Naive thymus-derived CD4-positive, alpha-beta T cell (primary cell): ENCODE measurements at regions not wholly inside any gene's neighbourhood (a gene's known extent, or its start where the extent isn't known, plus 50 kb on each side); places are given as distances from the start of the nearest gene placed in this dataset.

Experiments
- ATAC-seq: fragments of 150-1000 bp; cut with Tn5 transposase; 2 replicates; pipeline ENCODE4 v1.10.0; 2021; ENCODE audit warnings: mild to moderate bottlenecking, moderate library complexity
- CTCF ChIA-PET: fragments of 350-600 bp; sonication (Branson Sonifier 250); formaldehyde crosslinking; loops from one replicate; lab custom pipeline; 2021; ENCODE audit warnings: antibody characterized with exemption; lab: Charles Lee
- POLR2A ChIA-PET: fragments of 350-600 bp; sonication (Branson Sonifier 250); formaldehyde crosslinking; loops from one replicate; lab custom pipeline; 2021; ENCODE audit warnings: antibody characterized with exemption, inconsistent platforms; lab: Charles Lee
- DNase-seq, 9 donors: peaks; one replicate each; pipeline versions ENCODE4 v3.0.0 to v3.0.0-alpha.2; 2020 to 2022; ENCODE audit warnings: mixed read lengths in 1 of 9
- H3K27ac ChIP-seq: one replicate; pipeline ENCODE4 v1.7.0; 2013; ENCODE audit warnings: mild to moderate bottlenecking, low read depth, low read length, moderate library complexity
- H3K27me3 ChIP-seq, 2 donors: one replicate each; pipeline ENCODE4 v1.7.0; 2013; ENCODE audit warnings: low read length in 2 of 2, mild to moderate bottlenecking in 2 of 2, moderate library complexity in 2 of 2; ENCODE audit not compliant: control insufficient read depth in 2 of 2, insufficient read depth in 2 of 2
- H3K36me3 ChIP-seq, 3 experiments: 1 replicate in 2 of 3; 2 replicates in 1 of 3; pipeline ENCODE4 v1.7.0; 2013; ENCODE audit warnings: low read length in 3 of 3, mild to moderate bottlenecking in 3 of 3, moderate library complexity in 1 of 3; ENCODE audit not compliant: insufficient read depth in 3 of 3, control insufficient read depth in 2 of 3
- H3K4me1 ChIP-seq, 2 donors: one replicate each; pipeline ENCODE4 v1.7.0; 2013; ENCODE audit warnings: low read length in 2 of 2, mild to moderate bottlenecking in 2 of 2, moderate library complexity in 1 of 2; ENCODE audit not compliant: control insufficient read depth in 2 of 2, insufficient read depth in 2 of 2
- H3K4me3 ChIP-seq: 2 replicates; pipeline ENCODE4 v1.7.0; 2013; ENCODE audit warnings: mild to moderate bottlenecking, low read length
- H3K9me3 ChIP-seq, 3 experiments: 1 replicate in 2 of 3; 2 replicates in 1 of 3; pipeline ENCODE4 v1.7.0; 2013; ENCODE audit warnings: low read length in 3 of 3; ENCODE audit not compliant: control insufficient read depth in 2 of 3
- H3K27ac Mint-ChIP-seq, 9 donors: one replicate each; pipeline ENCODE4 v1.8.0; 2020 to 2022; ENCODE audit warnings: mixed read lengths in 9 of 9, mild to moderate bottlenecking in 8 of 9, moderate library complexity in 5 of 9, inconsistent platforms in 2 of 9
- H3K27me3 Mint-ChIP-seq, 5 donors: one replicate each; pipeline ENCODE4 v1.8.0; 2021 to 2022; ENCODE audit warnings: mixed read lengths in 5 of 5, mild to moderate bottlenecking in 1 of 5
- H3K36me3 Mint-ChIP-seq, 5 donors: one replicate each; pipeline ENCODE4 v1.8.0; 2020 to 2022; ENCODE audit warnings: mixed read lengths in 5 of 5, mild to moderate bottlenecking in 3 of 5, inconsistent platforms in 1 of 5
- H3K4me1 Mint-ChIP-seq, 7 donors: one replicate each; pipeline ENCODE4 v1.8.0; 2020 to 2022; ENCODE audit warnings: mixed read lengths in 7 of 7, mild to moderate bottlenecking in 3 of 7, inconsistent platforms in 1 of 7
- H3K4me3 Mint-ChIP-seq, 10 donors: one replicate each; pipeline ENCODE4 v1.8.0; 2020 to 2022; ENCODE audit warnings: mild to moderate bottlenecking in 10 of 10, mixed read lengths in 10 of 10, moderate library complexity in 6 of 10, inconsistent platforms in 2 of 10
- H3K9me3 Mint-ChIP-seq, 11 donors: one replicate each; pipeline ENCODE4 v1.8.0; 2020 to 2022; ENCODE audit warnings: mixed read lengths in 11 of 11, mild to moderate bottlenecking in 4 of 11, inconsistent platforms in 1 of 11, moderate library complexity in 1 of 11
- intact Hi-C, 2 donors: fragments of 100-400 bp; cut with micrococcal nuclease; formaldehyde crosslinking; loops; one replicate each; pipeline ENCODE4 v1.15.1; 2023

DNA sequence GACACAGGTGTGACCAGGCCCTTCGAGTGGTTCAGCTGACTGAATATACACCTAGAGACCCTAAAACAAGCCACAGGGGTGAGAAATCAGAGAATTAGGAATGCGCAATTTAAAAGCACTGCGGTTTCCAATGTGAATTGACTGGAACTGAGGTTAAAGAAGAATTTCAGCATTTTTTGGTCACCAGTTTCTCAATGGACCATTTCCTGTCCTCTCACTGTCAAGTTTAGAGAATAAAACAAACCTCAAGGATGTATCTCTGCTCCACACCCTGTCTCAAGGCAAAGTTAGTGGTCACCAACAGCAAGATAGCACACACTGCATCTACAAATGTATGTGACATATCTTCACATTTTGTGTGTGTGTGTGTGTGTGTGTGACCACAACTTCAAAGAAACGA is 143.8 kb upstream of the MAP3K1 start:
- Histone ChIP-seq H3K36me3 (no peaks in the 10 kb centered on the region), H3K27me3 (no peaks in the 10 kb centered on the region), H3K4me1 (peaks cover 0 to 40% of the 10 kb centered on the region in 2 donors), H3K4me3 (no peak overlapping the region), H3K9me3 (no peaks in the 10 kb centered on the region), H3K27ac (no peak overlapping the region)
- ChIA-PET CTCF (no interaction called here), POLR2A (no interaction called here)
- intact Hi-C loops: loop anchor here (2.0 to 10.0 kb wide), 3 partner anchors 15 to 397 kb away; no protein-coding TSS in a partner anchor
- no peak overlapping the region for H3K27ac Mint-ChIP-seq
- peaks cover 0 to 5% (median 0%) of the 10 kb centered on the region in 5 donors for H3K27me3 Mint-ChIP-seq
- peaks cover 3 to 21% (median 10%) of the 10 kb centered on the region in 5 donors for H3K36me3 Mint-ChIP-seq
- no peak overlapping the region for H3K4me3 Mint-ChIP-seq
- peaks cover 0 to 17% (median 0%) of the 10 kb centered on the region in 11 donors for H3K9me3 Mint-ChIP-seq
- no peak for DNase-seq
- peak; percentile 36 for ATAC-seq
- peaks cover 33 to 53% (median 45%) of the 10 kb centered on the region in 7 donors for H3K4me1 Mint-ChIP-seq

DNA sequence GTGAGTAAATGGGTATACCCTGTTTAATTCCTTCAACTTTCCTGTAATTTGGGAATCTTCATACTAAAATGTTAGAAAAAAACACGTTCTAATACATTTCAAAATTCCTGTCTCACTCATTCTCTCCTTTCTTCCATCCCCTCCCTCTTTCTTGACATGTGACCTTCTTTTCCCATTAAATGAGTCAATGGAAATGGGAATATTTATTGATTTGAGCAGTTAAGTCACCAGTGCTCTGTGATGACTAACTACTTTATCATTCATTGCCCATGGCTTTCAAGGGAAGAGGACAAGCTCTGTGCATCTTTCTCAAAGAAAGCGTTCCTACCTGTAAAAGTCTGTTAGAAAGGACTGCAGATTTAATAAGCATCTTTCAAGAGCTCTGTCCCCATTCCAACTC is 144.4 kb upstream of the MAP3K1 start:
- Mint-ChIP-seq H3K4me1 (peaks cover 35 to 53% (median 45%) of the 10 kb centered on the region in 7 donors), H3K36me3 (peaks cover 3 to 18% (median 10%) of the 10 kb centered on the region in 5 donors), H3K4me3 (peak overlapping the region in 5 of 10 donors; percentile 1 to 79 (median 36)), H3K27me3 (peaks cover 0 to 10% (median 0%) of the 10 kb centered on the region in 5 donors), H3K27ac (peak overlapping the region in 7 of 9 donors; percentile 43 to 95 (median 85)), H3K9me3 (peaks cover 0 to 17% (median 0%) of the 10 kb centered on the region in 11 donors)
- DNase-seq: no peak
- Histone ChIP-seq H3K27me3 (no peaks in the 10 kb centered on the region), H3K36me3 (no peaks in the 10 kb centered on the region), H3K4me3 (no peak overlapping the region), H3K27ac (no peak overlapping the region), H3K9me3 (no peaks in the 10 kb centered on the region), H3K4me1 (peaks cover 0 to 40% of the 10 kb centered on the region in 2 donors)
- intact Hi-C loops: loop anchor here (1.0 to 10.0 kb wide), 5 partner anchors 16 to 396 kb away; no protein-coding TSS in a partner anchor
- ATAC-seq: no peak
- ChIA-PET POLR2A (interaction anchor here (0.6 to 2.9 kb wide), 10 partner anchors 11 to 256 kb away, joined by 3 to 22 read pairs (median 3); partner anchors contain the start of gene MAP3K1), CTCF (interaction anchor here (0.5 to 1.8 kb wide), 5 partner anchors 10 to 138 kb away, joined by 3 to 6 read pairs (median 4); no protein-coding TSS in a partner anchor)

DNA sequence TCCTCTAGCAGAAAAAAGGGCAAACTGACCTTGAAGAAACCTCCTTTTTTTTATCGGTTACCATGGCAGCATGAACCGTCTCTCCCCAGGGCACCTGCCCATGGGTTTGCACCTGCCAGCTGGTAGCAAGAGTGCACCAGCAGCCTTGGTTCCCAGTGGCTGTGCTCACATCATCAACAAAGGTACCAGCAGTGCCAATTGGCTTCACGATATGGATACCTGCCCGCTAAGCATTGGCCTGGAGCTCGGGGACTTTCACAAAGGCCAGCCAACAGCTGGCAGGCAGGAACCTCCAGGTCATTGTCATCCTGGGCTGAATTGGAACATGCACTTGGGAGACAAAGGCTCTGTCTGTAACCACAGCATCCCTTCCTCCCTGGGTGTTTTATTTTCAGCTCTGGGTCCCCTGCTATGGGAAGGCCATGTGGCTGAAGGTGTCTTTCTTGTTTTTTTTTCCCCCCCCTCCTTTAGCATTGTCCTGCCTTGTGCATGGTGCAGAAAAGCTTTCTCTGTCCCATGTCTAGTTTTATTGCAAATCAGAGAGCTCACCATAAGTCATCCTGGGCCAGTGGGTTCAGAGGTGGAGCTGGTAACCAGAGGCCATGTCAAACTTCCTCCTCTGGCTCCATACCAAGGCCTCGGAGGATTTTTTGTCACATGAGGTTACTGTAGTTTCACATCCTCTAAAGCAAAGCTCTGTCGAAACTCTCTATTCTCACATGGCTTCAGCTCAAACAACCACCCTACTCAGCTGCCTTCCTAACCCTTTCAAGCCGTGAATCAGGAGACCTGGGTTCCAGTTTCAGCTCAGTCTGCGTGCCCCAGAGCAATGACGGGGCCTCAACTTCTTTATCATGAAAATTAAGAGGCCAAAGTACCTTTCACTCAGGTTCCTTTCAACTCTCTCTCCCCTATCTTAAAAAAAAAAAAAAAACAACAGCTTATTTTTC is 145.5 kb upstream of the MAP3K1 start:
- ChIA-PET CTCF (interaction anchor here (0.7 to 1.8 kb wide), 7 partner anchors 11 to 105 kb away, joined by 3 to 6 read pairs (median 4); no protein-coding TSS in a partner anchor), POLR2A (interaction anchor here (0.5 to 2.9 kb wide), 16 partner anchors 12 to 341 kb away, joined by 3 to 22 read pairs (median 3); partner anchors contain the start of gene MAP3K1)
- peak; percentile 89 for ATAC-seq
- Histone ChIP-seq H3K27me3 (no peaks in the 10 kb centered on the region), H3K4me1 (peaks cover 0 to 40% of the 10 kb centered on the region in 2 donors), H3K9me3 (no peaks in the 10 kb centered on the region), H3K4me3 (peak overlapping the region; percentile 13), H3K36me3 (no peaks in the 10 kb centered on the region), H3K27ac (peak overlapping the region; percentile 65)
- peak in 7 of 9 donors; percentile 9 to 68 (median 40) for DNase-seq
- peaks cover 3 to 20% (median 14%) of the 10 kb centered on the region in 5 donors for H3K36me3 Mint-ChIP-seq
- H3K4me3 Mint-ChIP-seq: peak overlapping the region; percentile 55 to 83 (median 70)
- H3K27me3 Mint-ChIP-seq: peaks cover 0 to 10% (median 0%) of the 10 kb centered on the region in 5 donors
- H3K4me1 Mint-ChIP-seq: peaks cover 35 to 53% (median 45%) of the 10 kb centered on the region in 7 donors
- H3K27ac Mint-ChIP-seq: peak overlapping the region; percentile 80 to 95 (median 90)
- H3K9me3 Mint-ChIP-seq: peaks cover 0 to 16% (median 4%) of the 10 kb centered on the region in 11 donors
- intact Hi-C loops: loop anchor here (1.0 to 10.0 kb wide), 6 partner anchors 17 to 395 kb away; no protein-coding TSS in a partner anchor

DNA sequence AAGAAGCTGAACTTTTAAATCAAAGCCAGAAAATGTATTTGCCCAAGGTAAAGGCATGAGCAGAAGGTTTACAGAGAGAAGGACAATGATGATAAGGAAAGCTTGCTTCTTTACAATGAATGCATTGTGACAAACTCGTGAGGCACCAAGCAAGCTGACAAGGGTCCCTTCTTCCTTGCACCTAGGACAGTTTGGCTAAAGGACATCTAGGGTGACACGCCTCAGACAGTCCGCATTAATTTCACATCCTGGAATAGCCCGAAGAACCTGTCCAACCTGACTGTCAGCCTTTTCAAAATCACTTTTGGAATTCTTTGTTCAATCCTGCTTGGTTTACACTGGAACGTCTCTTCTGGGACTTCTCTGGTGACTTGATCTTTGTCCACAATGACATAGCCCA is 146.4 kb upstream of the MAP3K1 start:
- Mint-ChIP-seq H3K27me3 (peaks cover 0 to 10% (median 0%) of the 10 kb centered on the region in 5 donors), H3K27ac (peak overlapping the region in 6 of 9 donors; percentile 7 to 90 (median 66)), H3K9me3 (peaks cover 0 to 17% (median 3%) of the 10 kb centered on the region in 11 donors), H3K36me3 (peaks cover 3 to 21% (median 8%) of the 10 kb centered on the region in 5 donors), H3K4me3 (peak overlapping the region in 1 of 10 donors; percentile 10), H3K4me1 (peaks cover 33 to 53% (median 45%) of the 10 kb centered on the region in 7 donors)
- DNase-seq (no peak), ATAC-seq (no peak)
- intact Hi-C loops: loop anchor here in 1 of 2 donors (5.0 kb wide), 1 partner anchor 33 kb away; no protein-coding TSS in a partner anchor
- Histone ChIP-seq H3K9me3 (no peaks in the 10 kb centered on the region), H3K36me3 (no peaks in the 10 kb centered on the region), H3K27me3 (no peaks in the 10 kb centered on the region), H3K27ac (no peak overlapping the region), H3K4me3 (no peak overlapping the region), H3K4me1 (peaks cover 0 to 40% of the 10 kb centered on the region in 2 donors)
- ChIA-PET POLR2A (interaction anchor here (0.5 to 2.9 kb wide), 5 partner anchors 8 to 145 kb away, joined by 3 to 22 read pairs (median 4); partner anchors contain the start of gene MAP3K1), CTCF (interaction anchor here (0.8 to 1.8 kb wide), 3 partner anchors 12 to 169 kb away, joined by 3 to 7 read pairs (median 6); no protein-coding TSS in a partner anchor)

DNA sequence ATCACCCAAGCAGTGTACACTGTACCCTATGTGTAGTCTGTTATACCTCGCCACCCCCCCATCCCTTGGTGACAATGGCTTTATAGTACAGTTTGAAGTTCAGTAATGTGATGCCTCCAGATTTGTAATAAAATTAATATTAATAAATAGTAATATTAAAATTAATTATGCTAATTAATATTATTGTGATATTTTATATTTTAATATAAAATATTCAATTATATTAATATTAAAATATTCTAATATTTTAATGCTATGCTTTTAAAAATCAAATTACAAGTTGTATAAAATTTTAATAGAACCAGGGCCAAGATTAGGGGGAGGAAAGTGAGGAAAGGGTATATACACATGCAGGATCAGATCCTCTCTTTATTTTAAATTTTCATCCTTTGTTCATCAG is 147.7 kb upstream of the MAP3K1 start:
- Mint-ChIP-seq H3K9me3 (peaks cover 0 to 10% (median 3%) of the 10 kb centered on the region in 11 donors), H3K27me3 (peaks cover 0 to 19% (median 0%) of the 10 kb centered on the region in 5 donors), H3K4me1 (peaks cover 26 to 43% (median 36%) of the 10 kb centered on the region in 7 donors), H3K36me3 (peaks cover 0 to 13% (median 3%) of the 10 kb centered on the region in 5 donors), H3K4me3 (no peak overlapping the region), H3K27ac (no peak overlapping the region)
- CTCF ChIA-PET: interaction anchor here (1.4 kb wide), 1 partner anchor 170 kb away, joined by 7 read pairs; no protein-coding TSS in a partner anchor
- Histone ChIP-seq H3K9me3 (no peaks in the 10 kb centered on the region), H3K36me3 (no peaks in the 10 kb centered on the region), H3K4me3 (no peak overlapping the region), H3K4me1 (peaks cover 0 to 33% of the 10 kb centered on the region in 2 donors), H3K27me3 (no peaks in the 10 kb centered on the region), H3K27ac (no peak overlapping the region)
- DNase-seq (no peak), ATAC-seq (no peak)
- POLR2A ChIA-PET: no interaction called here
- intact Hi-C loops: loop anchor here in 1 of 2 donors (5.0 kb wide), 1 partner anchor 35 kb away; no protein-coding TSS in a partner anchor

DNA sequence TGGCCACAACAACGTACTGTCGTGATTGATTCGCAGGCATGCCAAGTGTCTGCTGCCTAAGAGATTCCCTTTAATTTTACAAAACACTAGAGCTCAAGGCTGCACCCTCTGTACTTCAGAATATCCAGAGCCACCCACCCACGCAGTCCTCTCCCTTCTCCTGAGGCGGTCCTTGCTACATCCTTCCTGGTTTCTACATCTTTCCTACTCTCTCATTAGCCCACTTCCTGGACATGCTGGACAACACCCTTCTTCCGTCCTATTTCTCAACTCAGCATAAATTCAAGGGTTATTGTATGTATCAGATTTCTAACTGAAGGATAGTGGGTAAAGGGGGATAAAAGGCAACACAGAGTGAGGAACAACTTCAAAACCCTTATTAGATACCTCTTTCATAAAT is 148.4 kb upstream of the MAP3K1 start:
- no peaks in the 10 kb centered on the region for H3K9me3 ChIP-seq

More for the DNA sequence above, 148.4 kb upstream of the MAP3K1 start:
- Mint-ChIP-seq H3K36me3 (peaks cover 0 to 13% (median 3%) of the 10 kb centered on the region in 5 donors), H3K27me3 (peaks cover 0 to 22% (median 0%) of the 10 kb centered on the region in 5 donors), H3K27ac (peak overlapping the region in 2 of 9 donors; percentile 2 to 23), H3K4me3 (no peak overlapping the region), H3K9me3 (peaks cover 0 to 10% (median 3%) of the 10 kb centered on the region in 11 donors), H3K4me1 (peaks cover 23 to 41% (median 33%) of the 10 kb centered on the region in 7 donors)
- H3K36me3 ChIP-seq: no peaks in the 10 kb centered on the region
- H3K4me1 ChIP-seq: peaks cover 0 to 29% of the 10 kb centered on the region in 2 donors
- CTCF ChIA-PET: no interaction called here
- DNase-seq (no peak), ATAC-seq (no peak)
- POLR2A ChIA-PET: interaction anchor here (1.2 kb wide), 1 partner anchor 19 kb away, joined by 5 read pairs; no protein-coding TSS in a partner anchor
- H3K27ac ChIP-seq: no peak overlapping the region
- intact Hi-C loops: loop anchor here in 1 of 2 donors (5.0 kb wide), 1 partner anchor 35 kb away; no protein-coding TSS in a partner anchor
- no peaks in the 10 kb centered on the region for H3K27me3 ChIP-seq
- no peak overlapping the region for H3K4me3 ChIP-seq
